Endothelial cell (in vitro differentiated cells): ENCODE measurements at regions not wholly inside any gene's neighbourhood (a gene's known extent, or its start where the extent isn't known, plus 50 kb on each side); places are given as distances from the start of the nearest gene placed in this dataset.

ENCODE experiments used
- DNase-seq: peaks from one replicate; pipeline ENCODE4 v3.0.0; 2021; ENCODE audit warnings: low spot score
- H3K27ac Mint-ChIP-seq: one replicate; pipeline ENCODE4 v1.8.0; 2021; ENCODE audit warnings: mixed read lengths, inconsistent platforms; ENCODE audit not compliant: unreplicated experiment
- H3K27me3 Mint-ChIP-seq: one replicate; pipeline ENCODE4 v1.8.0; 2021; ENCODE audit warnings: mild to moderate bottlenecking, moderate library complexity, mixed read lengths, inconsistent platforms; ENCODE audit not compliant: unreplicated experiment
- H3K36me3 Mint-ChIP-seq: one replicate; pipeline ENCODE4 v1.8.0; 2021; ENCODE audit warnings: mild to moderate bottlenecking, low read depth, mixed read lengths, inconsistent platforms; ENCODE audit not compliant: unreplicated experiment
- H3K4me1 Mint-ChIP-seq: one replicate; pipeline ENCODE4 v1.8.0; 2021; ENCODE audit warnings: mild to moderate bottlenecking, mixed read lengths, inconsistent platforms; ENCODE audit not compliant: unreplicated experiment
- H3K4me3 Mint-ChIP-seq: one replicate; pipeline ENCODE4 v1.8.0; 2021; ENCODE audit warnings: mild to moderate bottlenecking, mixed read lengths, inconsistent platforms; ENCODE audit not compliant: unreplicated experiment
- H3K9me3 Mint-ChIP-seq: one replicate; pipeline ENCODE4 v1.8.0; 2021; ENCODE audit warnings: mixed read lengths, inconsistent platforms; ENCODE audit not compliant: unreplicated experiment
- TF ChIP-seq, protein P1 (sequence below): fragments of 200-600 bp; sonication (generic); IDR thresholded peaks from one replicate; pipeline ENCODE4 v1.5.0; 2021; ENCODE audit warnings: antibody characterized with exemption; ENCODE audit not compliant: unreplicated experiment

GRCh38 chrX:110418316-110419235, 59.9 kb downstream of the RTL9 start:
- peaks cover 2% of the 10 kb centered on the region for H3K27me3 Mint-ChIP-seq

GRCh38 chrX:110419512-110419911, 60.9 kb downstream of the RTL9 start:
- no peaks in the 10 kb centered on the region for H3K9me3 Mint-ChIP-seq
- H3K27ac Mint-ChIP-seq, result no peak overlapping the region
- peaks cover 2% of the 10 kb centered on the region for H3K27me3 Mint-ChIP-seq
- no peak for DNase-seq
- peaks cover 4% of the 10 kb centered on the region for H3K4me1 Mint-ChIP-seq
- no peaks in the 10 kb centered on the region for H3K36me3 Mint-ChIP-seq
- TF ChIP-seq, protein P1, sequence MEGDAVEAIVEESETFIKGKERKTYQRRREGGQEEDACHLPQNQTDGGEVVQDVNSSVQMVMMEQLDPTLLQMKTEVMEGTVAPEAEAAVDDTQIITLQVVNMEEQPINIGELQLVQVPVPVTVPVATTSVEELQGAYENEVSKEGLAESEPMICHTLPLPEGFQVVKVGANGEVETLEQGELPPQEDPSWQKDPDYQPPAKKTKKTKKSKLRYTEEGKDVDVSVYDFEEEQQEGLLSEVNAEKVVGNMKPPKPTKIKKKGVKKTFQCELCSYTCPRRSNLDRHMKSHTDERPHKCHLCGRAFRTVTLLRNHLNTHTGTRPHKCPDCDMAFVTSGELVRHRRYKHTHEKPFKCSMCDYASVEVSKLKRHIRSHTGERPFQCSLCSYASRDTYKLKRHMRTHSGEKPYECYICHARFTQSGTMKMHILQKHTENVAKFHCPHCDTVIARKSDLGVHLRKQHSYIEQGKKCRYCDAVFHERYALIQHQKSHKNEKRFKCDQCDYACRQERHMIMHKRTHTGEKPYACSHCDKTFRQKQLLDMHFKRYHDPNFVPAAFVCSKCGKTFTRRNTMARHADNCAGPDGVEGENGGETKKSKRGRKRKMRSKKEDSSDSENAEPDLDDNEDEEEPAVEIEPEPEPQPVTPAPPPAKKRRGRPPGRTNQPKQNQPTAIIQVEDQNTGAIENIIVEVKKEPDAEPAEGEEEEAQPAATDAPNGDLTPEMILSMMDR, result no peak
- no peak overlapping the region for H3K4me3 Mint-ChIP-seq

More at GRCh38 chrX:110418316-110419235, 59.9 kb downstream of the RTL9 start:
- peak; percentile 10 for DNase-seq
- Mint-ChIP-seq H3K36me3 (no peaks in the 10 kb centered on the region), H3K4me1 (peaks cover 4% of the 10 kb centered on the region), H3K27ac (peak overlapping the region; percentile 9), H3K4me3 (no peak overlapping the region), H3K9me3 (no peaks in the 10 kb centered on the region)
- TF ChIP-seq, protein P1, result peak; percentile 26

DNA sequence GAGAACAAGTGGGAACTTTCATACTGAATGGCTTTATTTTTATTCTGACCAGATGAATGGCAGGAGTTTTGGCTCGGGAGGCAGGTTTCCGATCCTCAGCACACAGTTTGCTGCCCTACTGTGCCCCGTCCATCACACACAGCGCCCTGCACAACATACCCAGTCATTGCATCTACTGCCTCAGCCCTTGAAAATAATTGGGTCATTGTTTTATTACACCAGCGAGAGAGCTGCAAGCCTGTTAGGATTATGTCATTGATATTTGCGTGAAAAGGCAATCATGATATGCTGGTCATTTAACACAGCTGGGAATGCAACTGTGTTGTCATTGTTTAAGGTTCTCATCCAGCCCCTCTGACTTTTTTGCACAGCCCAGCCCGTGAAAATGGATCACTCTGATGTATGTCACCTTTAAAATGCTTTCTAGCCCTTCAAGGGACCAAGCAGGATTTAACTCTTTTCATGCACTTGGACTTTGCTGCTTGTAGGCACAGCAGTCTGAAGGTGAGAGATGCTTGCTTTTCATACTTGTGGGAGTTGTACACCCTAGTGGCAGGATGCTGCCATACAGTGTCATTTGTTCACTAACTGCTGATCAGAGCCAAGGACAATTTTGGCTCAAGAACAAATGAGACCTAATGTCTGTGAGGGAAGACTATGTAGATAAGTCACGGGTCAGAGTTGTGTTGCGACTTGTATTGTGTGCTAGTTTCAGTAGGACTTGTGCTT, 62.3 kb downstream of the RTL9 start:
- H3K27ac Mint-ChIP-seq, result no peak overlapping the region
- H3K27me3 Mint-ChIP-seq, result peaks cover 2% of the 10 kb centered on the region
- no peaks in the 10 kb centered on the region for H3K4me1 Mint-ChIP-seq
- TF ChIP-seq, protein P1, result peak; percentile 50
- H3K36me3 Mint-ChIP-seq, result no peaks in the 10 kb centered on the region
- H3K4me3 Mint-ChIP-seq, result no peak overlapping the region
- H3K9me3 Mint-ChIP-seq, result no peaks in the 10 kb centered on the region
- peak; percentile 5 for DNase-seq

- no peaks in the 10 kb centered on the region for H3K9me3 Mint-ChIP-seq
These were observed 63.1 kb downstream of the RTL9 start for GRCh38 chrX:110421500-110422455.

More at GRCh38 chrX:110421500-110422455, 63.1 kb downstream of the RTL9 start:
- Mint-ChIP-seq H3K36me3 (no peaks in the 10 kb centered on the region), H3K27ac (no peak overlapping the region), H3K27me3 (peaks cover 2% of the 10 kb centered on the region), H3K4me1 (no peaks in the 10 kb centered on the region), H3K4me3 (no peak overlapping the region)
- no peak for DNase-seq
- TF ChIP-seq, protein P1, result no peak
